ENCODE measurements at regions not wholly inside any gene's neighbourhood (a gene's known extent, or its start where the extent isn't known, plus 50 kb on each side); places are given as distances from the start of the nearest gene placed in this dataset.
A peak's percentile ranks its signal among the peaks of the same experiment; 100 is the strongest.

DNA sequence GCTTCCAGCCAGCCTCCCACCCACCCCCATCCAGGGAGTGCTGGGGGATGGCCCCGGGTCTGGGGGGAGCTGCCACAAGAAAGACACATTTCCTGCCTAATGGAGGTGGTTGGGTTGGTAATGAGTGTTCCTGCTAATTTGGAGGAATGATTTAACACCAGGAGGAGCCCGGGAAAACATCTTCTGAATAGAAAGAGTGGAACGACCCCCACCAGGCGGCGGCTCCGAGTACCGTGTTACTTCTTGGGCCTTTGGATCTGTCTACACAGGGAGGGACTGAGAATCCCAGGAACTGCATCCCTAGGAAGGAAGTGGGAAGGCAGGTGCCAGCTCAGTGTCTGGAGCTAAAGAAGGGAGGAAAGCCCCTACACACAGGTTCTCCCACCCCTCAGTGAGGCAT lies 64.6 kb downstream of the TSPAN17 start:
- WGBS, 2 donors (ENCODE audit: extremely low coverage in 2 of 2, insufficient read length in 2 of 2, insufficient replicate concordance in 1 of 2): no CpG with 5 or more reads among the region's 7 CpGs
- DNase-seq (ENCODE audit: low spot score): no peak
- peaks cover 0 to 5% of the 10 kb centered on the region in 2 donors for H3K4me1 ChIP-seq (ENCODE audit: control insufficient read depth in 2 of 2, insufficient read depth in 1 of 2, low read depth in 1 of 2, low read length in 2 of 2)

DNA sequence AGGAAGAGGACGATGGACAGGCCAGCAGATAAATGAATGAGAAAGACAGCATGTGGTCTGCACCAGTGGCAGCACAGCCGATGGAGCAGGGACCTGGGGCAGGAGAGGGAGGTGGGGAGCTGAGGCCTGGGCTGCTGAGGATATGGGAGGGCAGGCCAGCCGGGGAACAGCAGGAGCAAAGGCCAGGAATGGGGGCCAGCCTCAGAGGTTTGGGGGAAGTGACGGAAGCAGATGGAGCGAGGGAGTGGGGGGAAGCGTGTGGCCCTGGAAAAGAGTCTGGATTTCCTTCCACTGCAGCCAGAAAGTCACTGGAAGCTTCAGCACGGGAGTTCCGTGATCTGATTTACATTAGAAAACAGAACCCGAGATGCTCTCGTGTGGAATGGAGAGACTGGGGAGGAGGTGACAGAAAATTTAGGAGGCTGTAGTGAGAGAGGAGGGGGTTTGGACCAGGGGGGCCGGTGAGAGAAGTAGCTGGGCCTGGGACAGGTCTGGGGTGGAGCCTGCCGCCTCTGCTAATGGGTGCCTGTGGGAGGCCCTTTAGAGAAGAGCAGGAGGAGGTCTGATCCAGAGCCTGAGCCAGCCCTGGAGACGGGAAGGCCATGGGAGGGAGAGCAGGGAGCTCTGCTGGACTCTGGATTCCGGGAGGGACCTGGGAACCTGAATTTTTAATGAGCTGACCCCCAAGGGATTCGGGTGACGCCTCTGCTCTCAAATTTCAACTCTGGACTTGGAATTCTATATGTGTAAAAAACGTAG lies 65.4 kb downstream of the TSPAN17 start:
- peaks cover 3 to 4% of the 10 kb centered on the region in 2 donors for H3K9me3 ChIP-seq (replicated peaks in 1 of 2; ENCODE audit: control insufficient read depth in 2 of 2, insufficient read depth in 1 of 2, low read depth in 1 of 2, low read length in 2 of 2)
- H3K4me1 ChIP-seq (ENCODE audit: control insufficient read depth in 2 of 2, insufficient read depth in 1 of 2, low read depth in 1 of 2, low read length in 2 of 2): peaks cover 0 to 5% of the 10 kb centered on the region in 2 donors
- H2AFZ ChIP-seq (ENCODE audit: low read length): peak overlapping the region; percentile 22
- H3K23ac ChIP-seq (ENCODE audit: low read depth, low read length, poor library complexity): peak overlapping the region; percentile 18
- no peak for DNase-seq (ENCODE audit: low spot score)
- peak overlapping the region; percentile 65 for H2AK5ac ChIP-seq (ENCODE audit: low read depth, low read length)
- H3K79me1 ChIP-seq (ENCODE audit: low read depth, low read length): no peaks in the 10 kb centered on the region
- H2BK120ac ChIP-seq (ENCODE audit: low read depth, low read length): peak overlapping the region; percentile 12
- no peak overlapping the region for H3K4ac ChIP-seq (ENCODE audit: low read length)
- no peaks in the 10 kb centered on the region for H3K36me3 ChIP-seq (replicated peaks in 1 of 2; ENCODE audit: control insufficient read depth in 2 of 2, insufficient read depth in 2 of 2, low read length in 2 of 2)
- H2BK12ac ChIP-seq (ENCODE audit: low read length): no peak overlapping the region
- H3K4me2 ChIP-seq (ENCODE audit: insufficient read depth, low read length, poor library complexity, severe bottlenecking): no peak overlapping the region
- no peak overlapping the region for H2BK5ac ChIP-seq (ENCODE audit: low read length)
- H3K18ac ChIP-seq (ENCODE audit: low read length): peak overlapping the region; percentile 60
- H2BK15ac ChIP-seq (ENCODE audit: low read length): peak overlapping the region; percentile 68
- no peak overlapping the region for H3K14ac ChIP-seq (ENCODE audit: low read length)
- H4K91ac ChIP-seq (ENCODE audit: low read depth, low read length, poor library complexity): no peak overlapping the region
- no peak overlapping the region for H3K4me3 ChIP-seq (ENCODE audit: low read length in 2 of 2)
- H3K27me3 ChIP-seq (ENCODE audit: control insufficient read depth in 3 of 3, insufficient read depth in 3 of 3, low read depth in 1 of 3, low read length in 3 of 3): peaks cover 0 to 55% (median 0%) of the 10 kb centered on the region in 3 experiments
- H3K27ac ChIP-seq (replicated peaks; ENCODE audit: low read length): no peak overlapping the region
- H3K9ac ChIP-seq (ENCODE audit: low read depth, low read length, poor library complexity): no peak overlapping the region
- H4K8ac ChIP-seq (ENCODE audit: low read depth, low read length): no peak overlapping the region
- WGBS, 2 donors (ENCODE audit: extremely low coverage in 2 of 2, insufficient read length in 2 of 2, insufficient replicate concordance in 1 of 2): no CpG with 5 or more reads among the region's 17 CpGs

More for the DNA sequence above, 64.6 kb downstream of the TSPAN17 start:
- no peak overlapping the region for H3K4me3 ChIP-seq (ENCODE audit: low read length in 2 of 2)
- no peak overlapping the region for H4K8ac ChIP-seq (ENCODE audit: low read depth, low read length)
- no peak overlapping the region for H2BK12ac ChIP-seq (ENCODE audit: low read length)
- H2BK120ac ChIP-seq (ENCODE audit: low read depth, low read length): no peak overlapping the region
- H2AK5ac ChIP-seq (ENCODE audit: low read depth, low read length): no peak overlapping the region
- H3K9ac ChIP-seq (ENCODE audit: low read depth, low read length, poor library complexity): no peak overlapping the region
- H3K36me3 ChIP-seq (replicated peaks in 1 of 2; ENCODE audit: control insufficient read depth in 2 of 2, insufficient read depth in 2 of 2, low read length in 2 of 2): no peaks in the 10 kb centered on the region
- H3K79me1 ChIP-seq (ENCODE audit: low read depth, low read length): no peaks in the 10 kb centered on the region
- no peak overlapping the region for H2BK5ac ChIP-seq (ENCODE audit: low read length)
- no peak overlapping the region for H3K27ac ChIP-seq (replicated peaks; ENCODE audit: low read length)
- H3K23ac ChIP-seq (ENCODE audit: low read depth, low read length, poor library complexity): no peak overlapping the region
- no peak overlapping the region for H3K14ac ChIP-seq (ENCODE audit: low read length)
- H3K4ac ChIP-seq (ENCODE audit: low read length): no peak overlapping the region
- peaks cover 0 to 55% (median 0%) of the 10 kb centered on the region in 3 experiments for H3K27me3 ChIP-seq (ENCODE audit: control insufficient read depth in 3 of 3, insufficient read depth in 3 of 3, low read depth in 1 of 3, low read length in 3 of 3)
- H4K91ac ChIP-seq (ENCODE audit: low read depth, low read length, poor library complexity): no peak overlapping the region
- H3K9me3 ChIP-seq (replicated peaks in 1 of 2; ENCODE audit: control insufficient read depth in 2 of 2, insufficient read depth in 1 of 2, low read depth in 1 of 2, low read length in 2 of 2): peaks cover 3 to 4% of the 10 kb centered on the region in 2 donors
- H3K4me2 ChIP-seq (ENCODE audit: insufficient read depth, low read length, poor library complexity, severe bottlenecking): no peak overlapping the region
- H2AFZ ChIP-seq (ENCODE audit: low read length): no peak overlapping the region
- no peak overlapping the region for H2BK15ac ChIP-seq (ENCODE audit: low read length)
- H3K18ac ChIP-seq (ENCODE audit: low read length): peak overlapping the region; percentile 63

DNA sequence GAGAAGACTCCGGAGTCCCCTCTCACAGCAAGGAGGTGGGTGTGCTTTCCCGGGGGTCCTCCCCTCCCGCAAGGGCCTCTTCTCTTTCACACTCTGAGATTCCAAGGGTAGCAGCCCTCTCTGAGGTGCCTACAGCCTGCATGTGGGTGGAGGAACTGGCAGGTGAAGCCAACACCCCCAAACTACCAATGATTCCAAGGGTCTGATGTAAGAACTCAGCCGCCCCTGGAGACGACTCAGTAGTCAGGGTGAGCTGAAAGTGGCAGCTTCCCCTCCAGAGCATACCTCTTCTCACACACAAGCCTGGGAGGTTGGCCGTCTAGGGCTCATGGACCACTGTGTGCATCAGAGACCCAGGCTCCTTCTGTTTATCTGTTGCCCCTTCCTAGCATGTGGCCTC lies 66.1 kb downstream of the TSPAN17 start:
- no peak overlapping the region for H3K4me3 ChIP-seq (ENCODE audit: low read length in 2 of 2)
- no peak for DNase-seq (ENCODE audit: low spot score)
- H4K8ac ChIP-seq (ENCODE audit: low read depth, low read length): no peak overlapping the region
- H2BK12ac ChIP-seq (ENCODE audit: low read length): no peak overlapping the region
- H2AFZ ChIP-seq (ENCODE audit: low read length): no peak overlapping the region
- no peak overlapping the region for H2BK120ac ChIP-seq (ENCODE audit: low read depth, low read length)
- H2BK15ac ChIP-seq (ENCODE audit: low read length): peak overlapping the region; percentile 79
- no peaks in the 10 kb centered on the region for H3K36me3 ChIP-seq (replicated peaks in 1 of 2; ENCODE audit: control insufficient read depth in 2 of 2, insufficient read depth in 2 of 2, low read length in 2 of 2)
- H3K27ac ChIP-seq (replicated peaks; ENCODE audit: low read length): no peak overlapping the region
- no peak overlapping the region for H3K4ac ChIP-seq (ENCODE audit: low read length)
- peaks cover 0 to 54% (median 0%) of the 10 kb centered on the region in 3 experiments for H3K27me3 ChIP-seq (ENCODE audit: control insufficient read depth in 3 of 3, insufficient read depth in 3 of 3, low read depth in 1 of 3, low read length in 3 of 3)
- H3K79me1 ChIP-seq (ENCODE audit: low read depth, low read length): no peaks in the 10 kb centered on the region
- no CpG with 5 or more reads among the region's 6 CpGs for WGBS, 2 donors (ENCODE audit: extremely low coverage in 2 of 2, insufficient read length in 2 of 2, insufficient replicate concordance in 1 of 2)
- peaks cover 3 to 4% of the 10 kb centered on the region in 2 donors for H3K9me3 ChIP-seq (replicated peaks in 1 of 2; ENCODE audit: control insufficient read depth in 2 of 2, insufficient read depth in 1 of 2, low read depth in 1 of 2, low read length in 2 of 2)
- H3K9ac ChIP-seq (ENCODE audit: low read depth, low read length, poor library complexity): no peak overlapping the region
- no peak overlapping the region for H3K4me2 ChIP-seq (ENCODE audit: insufficient read depth, low read length, poor library complexity, severe bottlenecking)
- H2BK5ac ChIP-seq (ENCODE audit: low read length): no peak overlapping the region
- no peak overlapping the region for H3K18ac ChIP-seq (ENCODE audit: low read length)
- H3K4me1 ChIP-seq (ENCODE audit: control insufficient read depth in 2 of 2, insufficient read depth in 1 of 2, low read depth in 1 of 2, low read length in 2 of 2): peaks cover 0 to 5% of the 10 kb centered on the region in 2 donors
- H3K14ac ChIP-seq (ENCODE audit: low read length): no peak overlapping the region
- no peak overlapping the region for H3K23ac ChIP-seq (ENCODE audit: low read depth, low read length, poor library complexity)
- H4K91ac ChIP-seq (ENCODE audit: low read depth, low read length, poor library complexity): no peak overlapping the region
- no peak overlapping the region for H2AK5ac ChIP-seq (ENCODE audit: low read depth, low read length)

DNA sequence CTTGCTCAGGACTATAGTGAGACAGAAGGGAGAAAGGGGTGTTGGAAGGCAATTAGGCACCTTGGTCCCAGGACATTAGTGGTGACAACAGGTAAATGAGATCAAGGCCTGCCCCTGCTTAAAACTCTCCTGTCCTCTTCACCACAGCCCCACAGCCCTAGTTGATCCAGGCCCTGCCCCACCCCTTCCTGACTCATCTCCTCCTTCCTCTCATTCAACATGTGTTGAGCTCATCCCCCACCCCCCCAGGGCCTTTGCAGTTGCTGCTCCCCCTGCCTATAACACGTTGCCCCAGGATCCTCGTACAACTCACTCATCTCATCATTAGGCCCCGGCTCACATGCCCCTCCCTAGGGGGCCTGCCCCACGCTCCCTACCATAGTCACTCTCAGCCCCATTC lies 66.8 kb downstream of the TSPAN17 start:
- Histone ChIP-seq H3K9ac (ENCODE audit: low read depth, low read length, poor library complexity) (no peak overlapping the region), H4K91ac (ENCODE audit: low read depth, low read length, poor library complexity) (no peak overlapping the region), H3K4ac (ENCODE audit: low read length) (no peak overlapping the region), H3K27me3 (ENCODE audit: control insufficient read depth in 3 of 3, insufficient read depth in 3 of 3, low read depth in 1 of 3, low read length in 3 of 3) (peaks cover 0 to 55% (median 0%) of the 10 kb centered on the region in 3 experiments), H3K4me1 (ENCODE audit: control insufficient read depth in 2 of 2, insufficient read depth in 1 of 2, low read depth in 1 of 2, low read length in 2 of 2) (peaks cover 0 to 5% of the 10 kb centered on the region in 2 donors), H2BK12ac (ENCODE audit: low read length) (no peak overlapping the region), H3K79me1 (ENCODE audit: low read depth, low read length) (no peaks in the 10 kb centered on the region), H3K9me3 (replicated peaks in 1 of 2; ENCODE audit: control insufficient read depth in 2 of 2, insufficient read depth in 1 of 2, low read depth in 1 of 2, low read length in 2 of 2) (peaks cover 3 to 4% of the 10 kb centered on the region in 2 donors), H3K4me3 (ENCODE audit: low read length in 2 of 2) (no peak overlapping the region), H3K36me3 (replicated peaks in 1 of 2; ENCODE audit: control insufficient read depth in 2 of 2, insufficient read depth in 2 of 2, low read length in 2 of 2) (no peaks in the 10 kb centered on the region), H3K18ac (ENCODE audit: low read length) (no peak overlapping the region), H3K4me2 (ENCODE audit: insufficient read depth, low read length, poor library complexity, severe bottlenecking) (no peak overlapping the region), H4K8ac (ENCODE audit: low read depth, low read length) (no peak overlapping the region), H3K14ac (ENCODE audit: low read length) (no peak overlapping the region), H2AK5ac (ENCODE audit: low read depth, low read length) (no peak overlapping the region), H2BK15ac (ENCODE audit: low read length) (no peak overlapping the region), H2BK5ac (ENCODE audit: low read length) (no peak overlapping the region), H2BK120ac (ENCODE audit: low read depth, low read length) (no peak overlapping the region), H3K27ac (replicated peaks; ENCODE audit: low read length) (no peak overlapping the region), H2AFZ (ENCODE audit: low read length) (no peak overlapping the region), H3K23ac (ENCODE audit: low read depth, low read length, poor library complexity) (no peak overlapping the region)
- DNase-seq (ENCODE audit: low spot score): no peak
- WGBS, 2 donors (ENCODE audit: extremely low coverage in 2 of 2, insufficient read length in 2 of 2, insufficient replicate concordance in 1 of 2): no CpG with 5 or more reads among the region's 4 CpGs
